NB4 (cell line): ENCODE measurements at regions not wholly inside any gene's neighbourhood (a gene's known extent, or its start where the extent isn't known, plus 50 kb on each side); places are given as distances from the start of the nearest gene placed in this dataset.

Experiments
- DNase-seq: peaks from one replicate; pipeline ENCODE4 v3.0.0; 2010; ENCODE audit warnings: low read depth
- H3K4me3 ChIP-seq: one replicate; pipeline ENCODE4 v1.5.1; 2011; ENCODE audit warnings: mild to moderate bottlenecking, low read depth, low read length, moderate library complexity
- CTCF ChIP-seq: IDR thresholded peaks from one replicate; pipeline ENCODE4 v1.5.1; 2012; ENCODE audit warnings: low read depth, low read length
- MAX ChIP-seq: IDR thresholded peaks from 2 replicates; pipeline ENCODE4 v1.6.1; 2011; ENCODE audit warnings: low read depth, low read length
- MYC ChIP-seq: IDR thresholded peaks from 2 replicates; pipeline ENCODE4 v1.6.1; 2011; ENCODE audit warnings: low read depth, low read length
- POLR2A ChIP-seq: IDR thresholded peaks from 2 replicates; pipeline ENCODE4 v1.6.1; 2011; ENCODE audit warnings: mild to moderate bottlenecking; ENCODE audit not compliant: insufficient read length; ENCODE audit errors: extremely low read depth

GRCh38 chr5:2886531-2886930 is 135.1 kb upstream of the IRX2 start:
- TF ChIP-seq MAX (no peak), MYC (no peak), POLR2A (no peak), CTCF (no peak)
- no peak for DNase-seq
- no peak overlapping the region for H3K4me3 ChIP-seq

- no peak overlapping the region for H3K4me3 ChIP-seq
- TF ChIP-seq MAX (no peak), POLR2A (no peak), CTCF (no peak), MYC (no peak)
- no peak for DNase-seq
Observed at GRCh38 chr5:2883771-2884170, 132.3 kb upstream of the IRX2 start.

- DNase-seq: no peak
- no peak for TF ChIP-seq POLR2A
- TF ChIP-seq MYC: no peak
- TF ChIP-seq CTCF: no peak
- TF ChIP-seq MAX: no peak
- no peak overlapping the region for H3K4me3 ChIP-seq
Observed at GRCh38 chr5:2879701-2880100, 128.2 kb upstream of the IRX2 start.

DNA sequence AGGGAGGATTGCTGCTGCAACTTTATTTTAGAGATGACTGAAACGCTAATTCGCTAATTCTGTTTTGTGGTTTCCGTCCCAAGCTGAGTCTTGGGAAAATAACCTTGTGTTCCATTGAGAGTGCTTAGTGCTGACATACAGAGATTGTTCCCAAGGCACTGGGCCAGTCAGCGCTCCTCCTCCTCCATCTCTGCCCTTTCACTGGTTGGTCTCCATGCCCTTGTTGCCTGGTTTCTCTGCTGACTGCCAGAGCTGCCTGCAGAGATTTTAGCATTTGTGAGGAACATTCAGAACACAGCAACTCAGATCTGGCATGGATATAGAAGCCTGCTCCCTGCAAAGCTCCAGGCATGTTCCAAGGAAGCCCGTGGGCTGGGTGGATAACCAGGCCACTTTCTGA is 126.0 kb upstream of the IRX2 start:
- DNase-seq: no peak
- no peak for TF ChIP-seq MYC
- TF ChIP-seq POLR2A: no peak
- TF ChIP-seq MAX: no peak
- no peak for TF ChIP-seq CTCF
- H3K4me3 ChIP-seq: no peak overlapping the region

DNA sequence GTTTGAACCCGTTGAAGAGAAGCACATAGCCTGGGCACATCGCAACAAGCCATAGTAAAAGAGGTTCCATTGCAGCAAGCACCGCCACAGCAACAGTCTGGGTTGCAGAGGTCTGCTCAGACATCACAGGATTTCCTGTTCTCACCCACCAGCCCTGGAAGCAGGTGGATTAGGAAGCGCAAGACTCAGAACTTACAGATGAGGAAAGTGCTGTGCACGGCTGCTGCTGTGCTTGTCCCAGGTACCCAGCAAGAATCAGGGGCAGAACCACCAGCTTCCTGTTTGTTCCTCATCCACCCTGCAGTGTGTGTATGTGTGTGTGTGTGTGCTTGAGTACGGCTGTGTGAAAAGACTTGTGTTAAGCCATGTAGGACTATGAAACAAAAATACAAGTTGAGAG is 124.7 kb upstream of the IRX2 start:
- TF ChIP-seq MAX (no peak), MYC (no peak), CTCF (no peak), POLR2A (no peak)
- no peak for DNase-seq
- no peak overlapping the region for H3K4me3 ChIP-seq

GRCh38 chr5:2874099-2874498 is 122.6 kb upstream of the IRX2 start:
- no peak for DNase-seq
- no peak overlapping the region for H3K4me3 ChIP-seq
- TF ChIP-seq MAX (no peak), MYC (no peak), POLR2A (no peak), CTCF (no peak)
